GM10248 (cell line): ENCODE measurements at regions not wholly inside any gene's neighbourhood (a gene's known extent, or its start where the extent isn't known, plus 50 kb on each side); places are given as distances from the start of the nearest gene placed in this dataset.
A peak's percentile ranks its signal among the peaks of the same experiment; 100 is the strongest.
"Not testable (repeated sequence)": the region's sequence is repeated elsewhere in the genome, so short reads cannot be mapped to it uniquely, and the experiment has no call there.

Experiments
- CTCF ChIA-PET: fragments of 300-600 bp; sonication (Branson Sonifier 250); formaldehyde crosslinking; extraction: SDS; loops from one replicate; lab custom pipeline; 2021; ENCODE audit warnings: antibody characterized with exemption; lab: Yijun Ruan, JAX
- POLR2A ChIA-PET: fragments of 350-650 bp; sonication (Branson Sonifier 250); formaldehyde crosslinking; extraction: SDS; loops from one replicate; lab custom pipeline; 2020; ENCODE audit warnings: antibody characterized with exemption; lab: Yijun Ruan, JAX
- DNase-seq: peaks from one replicate; pipeline ENCODE4 v3.0.0; 2012; ENCODE audit errors: extremely low spot score
- TF ChIP-seq, protein P1 (sequence below): IDR thresholded peaks from 2 replicates; pipeline ENCODE4 v1.5.1; 2012; ENCODE audit warnings: mild to moderate bottlenecking, low read depth; ENCODE audit errors: extremely low read depth, missing control alignments, control extremely low read depth

DNA sequence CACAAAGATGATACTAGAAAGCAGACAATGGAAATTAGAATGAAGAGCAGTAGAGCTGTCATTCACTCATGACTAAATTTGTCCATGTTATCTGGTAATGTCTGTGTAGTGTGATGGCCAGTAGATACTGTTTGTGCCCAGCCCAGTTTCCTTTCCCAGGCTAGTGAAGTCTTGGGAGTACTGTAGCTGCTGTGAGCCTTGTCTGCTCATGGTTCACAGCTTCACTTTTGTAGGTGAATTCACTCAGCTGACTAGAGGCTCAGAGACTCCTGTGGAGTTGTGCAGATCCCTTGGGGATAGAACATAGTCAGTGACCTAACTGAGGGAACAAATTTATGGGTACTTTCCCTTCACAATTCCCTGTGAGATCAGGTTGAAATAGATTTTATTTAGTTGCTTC, 572.5 kb downstream of the ARL4A start:
- TF ChIP-seq, protein P1, sequence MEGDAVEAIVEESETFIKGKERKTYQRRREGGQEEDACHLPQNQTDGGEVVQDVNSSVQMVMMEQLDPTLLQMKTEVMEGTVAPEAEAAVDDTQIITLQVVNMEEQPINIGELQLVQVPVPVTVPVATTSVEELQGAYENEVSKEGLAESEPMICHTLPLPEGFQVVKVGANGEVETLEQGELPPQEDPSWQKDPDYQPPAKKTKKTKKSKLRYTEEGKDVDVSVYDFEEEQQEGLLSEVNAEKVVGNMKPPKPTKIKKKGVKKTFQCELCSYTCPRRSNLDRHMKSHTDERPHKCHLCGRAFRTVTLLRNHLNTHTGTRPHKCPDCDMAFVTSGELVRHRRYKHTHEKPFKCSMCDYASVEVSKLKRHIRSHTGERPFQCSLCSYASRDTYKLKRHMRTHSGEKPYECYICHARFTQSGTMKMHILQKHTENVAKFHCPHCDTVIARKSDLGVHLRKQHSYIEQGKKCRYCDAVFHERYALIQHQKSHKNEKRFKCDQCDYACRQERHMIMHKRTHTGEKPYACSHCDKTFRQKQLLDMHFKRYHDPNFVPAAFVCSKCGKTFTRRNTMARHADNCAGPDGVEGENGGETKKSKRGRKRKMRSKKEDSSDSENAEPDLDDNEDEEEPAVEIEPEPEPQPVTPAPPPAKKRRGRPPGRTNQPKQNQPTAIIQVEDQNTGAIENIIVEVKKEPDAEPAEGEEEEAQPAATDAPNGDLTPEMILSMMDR: no peak
- ChIA-PET POLR2A (no interaction called here), CTCF (interaction anchor here (1.0 to 1.4 kb wide), 2 partner anchors 30 to 624 kb away, joined by 3 to 4 read pairs; no protein-coding TSS in a partner anchor)
- DNase-seq: no peak

DNA sequence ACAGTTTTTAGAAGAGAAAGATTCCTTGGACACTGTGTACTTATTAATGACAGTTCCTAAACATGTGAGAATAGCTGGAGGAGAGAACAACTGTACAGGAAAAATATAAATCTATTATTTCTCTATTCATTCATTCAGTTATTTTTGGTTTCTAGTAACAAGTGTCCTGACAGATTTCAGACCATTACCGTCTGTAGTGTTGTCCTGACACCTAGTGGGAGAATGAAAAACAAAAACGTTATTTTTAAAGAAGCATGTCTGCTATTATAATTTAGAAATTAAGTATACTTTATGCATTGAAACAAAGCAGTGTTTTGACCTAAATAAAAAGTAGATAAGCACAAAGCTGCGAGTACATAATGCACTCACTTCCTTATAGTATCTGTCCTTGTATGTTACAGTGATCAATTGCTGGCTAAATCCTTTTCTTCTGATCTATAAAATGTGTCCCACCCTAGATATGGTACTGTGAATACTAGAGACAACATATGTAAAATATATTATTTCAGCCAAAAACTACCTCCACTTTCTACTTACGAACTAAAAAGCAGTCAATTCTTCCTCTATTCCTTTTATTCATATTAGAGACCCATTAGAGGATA, 575.6 kb downstream of the ARL4A start:
- POLR2A ChIA-PET: no interaction called here
- CTCF ChIA-PET: interaction anchor here (1.1 to 1.8 kb wide), 8 partner anchors 12 to 738 kb away, joined by 3 to 12 read pairs (median 4); no protein-coding TSS in a partner anchor

DNA sequence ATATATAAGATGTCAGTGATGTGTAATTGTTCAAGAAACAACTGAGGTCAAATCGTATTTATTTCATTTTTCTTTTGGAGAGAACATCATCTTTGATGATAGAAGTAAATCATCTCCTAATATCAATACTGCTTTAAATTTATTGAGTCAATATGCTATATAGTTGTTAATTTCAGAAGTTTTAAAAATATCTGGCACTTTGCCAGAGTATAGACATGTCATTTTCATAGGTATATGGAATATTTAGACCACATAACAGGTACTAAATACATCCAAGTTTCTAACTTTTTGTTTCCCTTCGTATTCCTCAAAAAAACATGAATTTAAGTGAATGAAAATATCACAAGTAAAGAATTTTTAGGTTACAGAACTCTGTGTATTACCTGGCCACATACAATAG, 577.8 kb downstream of the ARL4A start:
- POLR2A ChIA-PET: no interaction called here
- DNase-seq: no peak
- TF ChIP-seq, protein P1: no peak
- CTCF ChIA-PET: interaction anchor here (1.4 to 2.4 kb wide), 4 partner anchors 11 to 741 kb away, joined by 5 to 11 read pairs (median 8); no protein-coding TSS in a partner anchor

More for the DNA sequence above, 575.6 kb downstream of the ARL4A start:
- DNase-seq: peak; percentile 6
- TF ChIP-seq, protein P1: peak; percentile 32

DNA sequence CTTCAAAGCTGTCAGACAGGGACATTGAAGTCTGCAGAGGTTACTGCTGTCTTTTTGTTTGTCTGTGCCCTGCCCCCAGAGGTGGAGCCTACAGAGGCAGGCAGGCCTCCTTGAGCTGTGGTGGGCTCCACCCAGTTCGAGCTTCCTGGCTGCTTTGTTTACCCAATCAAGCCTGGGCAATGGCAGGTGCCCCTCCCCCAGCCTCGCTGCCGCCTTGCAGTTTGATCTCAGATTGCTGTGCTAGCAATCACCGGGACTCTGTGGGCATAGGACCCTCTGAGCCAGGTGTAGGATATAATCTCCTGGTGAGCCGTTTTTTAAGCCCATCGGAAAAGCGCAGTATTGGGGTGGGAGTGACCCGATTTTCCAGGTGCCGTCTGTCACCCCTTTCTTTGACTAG, 586.8 kb downstream of the ARL4A start:
- DNase-seq, CTCF ChIA-PET, POLR2A ChIA-PET: not testable (repeated sequence)

DNA sequence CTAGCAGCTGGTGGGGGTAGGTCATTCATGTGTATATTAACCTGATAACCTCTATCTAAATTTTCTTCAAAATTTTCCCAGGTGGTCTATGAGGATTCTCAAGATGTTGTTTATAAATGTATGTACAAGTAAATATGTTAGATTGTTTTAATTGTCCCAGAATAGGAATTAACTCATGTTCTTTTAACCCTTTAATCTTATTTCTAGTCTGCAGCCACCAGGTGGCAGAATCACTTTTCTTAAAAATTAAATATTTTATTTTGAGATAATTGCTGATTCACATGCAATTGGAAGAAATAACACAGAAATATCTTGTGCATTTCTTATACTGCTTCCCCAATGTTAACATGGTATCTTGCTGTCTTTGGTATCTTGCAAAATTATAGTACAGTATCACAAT, 589.5 kb downstream of the ARL4A start:
- ChIA-PET POLR2A (no interaction called here), CTCF (interaction anchor here (0.9 to 3.0 kb wide), 4 partner anchors 11 to 1414 kb away, joined by 3 to 15 read pairs (median 7); no protein-coding TSS in a partner anchor)
- TF ChIP-seq, protein P1: peak; percentile 9
- no peak for DNase-seq

DNA sequence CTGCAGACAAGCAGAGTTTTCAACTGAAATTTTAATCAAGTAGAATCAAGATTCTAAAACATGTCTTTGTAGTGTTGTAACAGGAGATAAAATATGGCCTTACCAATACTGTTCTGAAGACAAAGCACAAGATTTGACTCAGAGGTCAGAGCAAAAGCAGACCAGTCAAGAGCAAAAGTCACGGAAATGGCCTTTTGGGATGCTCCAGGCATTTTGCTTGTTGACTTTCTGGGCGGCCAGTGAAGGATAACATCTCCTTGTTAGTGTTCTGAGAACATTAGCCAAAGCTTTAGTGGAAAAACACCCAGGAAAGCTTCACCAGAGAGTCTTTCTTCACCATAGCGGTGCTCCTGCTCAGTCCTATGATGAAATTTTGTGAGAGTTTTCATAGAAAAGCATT, 590.6 kb downstream of the ARL4A start:
- CTCF ChIA-PET: interaction anchor here (1.3 to 5.7 kb wide), 4 partner anchors 32 to 1417 kb away, joined by 3 to 35 read pairs (median 8); no protein-coding TSS in a partner anchor
- TF ChIP-seq, protein P1: no peak
- no peak for DNase-seq
- POLR2A ChIA-PET: no interaction called here

DNA sequence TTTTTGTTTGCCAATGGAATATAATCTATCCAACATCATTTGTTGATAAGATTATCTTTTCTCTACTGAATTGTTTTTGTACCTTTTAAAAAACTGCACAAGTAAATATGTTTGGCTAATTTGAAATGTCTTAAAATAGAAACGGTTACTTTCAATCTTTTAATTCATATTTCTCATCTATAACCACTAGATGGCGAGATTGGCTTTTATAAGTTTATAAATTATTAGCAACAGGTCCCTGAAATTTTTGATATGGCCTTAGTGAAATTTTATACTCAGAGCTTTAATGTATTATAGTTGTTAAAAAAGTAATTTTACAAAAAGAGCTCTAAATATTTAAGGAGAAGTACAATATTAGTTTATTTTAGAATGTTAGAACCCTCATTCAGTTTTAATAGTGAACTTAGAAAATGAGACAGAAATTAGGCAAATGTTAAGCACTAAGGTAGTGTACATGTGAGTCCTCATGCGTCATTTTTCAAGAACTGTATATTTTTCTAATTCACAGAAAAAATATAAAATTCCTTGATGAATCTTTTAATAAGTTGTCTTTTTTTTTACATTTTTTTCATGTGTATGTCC, 592.5 kb downstream of the ARL4A start:
- DNase-seq: no peak
- TF ChIP-seq, protein P1: peak; percentile 25
- ChIA-PET CTCF (interaction anchor here (1.6 to 5.7 kb wide), 5 partner anchors 14 to 1411 kb away, joined by 4 to 40 read pairs (median 11); no protein-coding TSS in a partner anchor), POLR2A (no interaction called here)
